Hepatocyte (in vitro differentiated cells): ENCODE measurements at regions not wholly inside any gene's neighbourhood (a gene's known extent, or its start where the extent isn't known, plus 50 kb on each side); places are given as distances from the start of the nearest gene placed in this dataset.

ENCODE experiments used
- DNase-seq: peaks from one replicate; pipeline ENCODE4 v3.0.0-alpha.2; 2016; ENCODE audit warnings: low spot score
- H2AFZ ChIP-seq: fragments of 200-600 bp; sonication (generic); 2 replicates; pipeline ENCODE4 v1.6.0; 2016; ENCODE audit warnings: antibody characterized with exemption, mild to moderate bottlenecking
- H3K27ac ChIP-seq: fragments of 200-600 bp; sonication (generic); 2 replicates; pipeline ENCODE4 v1.5.1; 2016; ENCODE audit warnings: mild to moderate bottlenecking
- H3K27me3 ChIP-seq: fragments of 200-600 bp; sonication (generic); 2 replicates; pipeline ENCODE4 v1.6.1; 2016
- H3K36me3 ChIP-seq: fragments of 200-600 bp; sonication (generic); replicated peaks from 2 replicates; pipeline ENCODE4 v1.5.1; 2016; ENCODE audit warnings: low read depth; ENCODE audit not compliant: insufficient read depth
- H3K4me1 ChIP-seq: fragments of 200-600 bp; sonication (generic); 2 replicates; pipeline ENCODE4 v1.5.1; 2016; ENCODE audit warnings: mild to moderate bottlenecking, moderate library complexity; ENCODE audit not compliant: insufficient read depth
- H3K4me2 ChIP-seq: fragments of 200-600 bp; sonication (generic); 2 replicates; pipeline ENCODE4 v1.6.0; 2016
- H3K4me3 ChIP-seq: fragments of 200-600 bp; sonication (generic); 2 replicates; pipeline ENCODE4 v1.5.1; 2016; ENCODE audit warnings: mild to moderate bottlenecking
- H3K79me2 ChIP-seq: fragments of 200-600 bp; sonication (generic); 2 replicates; pipeline ENCODE4 v1.6.0; 2017; ENCODE audit warnings: mild to moderate bottlenecking
- H3K9me2 ChIP-seq: fragments of 200-600 bp; sonication (generic); replicated peaks from 2 replicates; pipeline ENCODE4 v1.6.0; 2017; ENCODE audit warnings: mild to moderate bottlenecking; ENCODE audit not compliant: insufficient read depth
- H3K9me3 ChIP-seq: fragments of 200-600 bp; sonication (generic); 2 replicates; pipeline ENCODE4 v1.5.1; 2016; ENCODE audit warnings: low read depth, mild to moderate bottlenecking
- H4K20me1 ChIP-seq: fragments of 200-600 bp; sonication (generic); 2 replicates; pipeline ENCODE4 v1.6.0; 2016; ENCODE audit warnings: mild to moderate bottlenecking; ENCODE audit not compliant: insufficient read depth, poor library complexity, severe bottlenecking
- EZH2 ChIP-seq: fragments of 200-600 bp; sonication (generic); IDR thresholded peaks from 2 replicates; pipeline ENCODE4 v1.6.1; 2016; ENCODE audit warnings: antibody characterized with exemption, mild to moderate bottlenecking, borderline replicate concordance
- EZH2phosphoT487 ChIP-seq: fragments of 200-600 bp; sonication (generic); IDR thresholded peaks from one replicate; pipeline ENCODE4 v1.6.1; 2018; ENCODE audit warnings: antibody characterized with exemption, mild to moderate bottlenecking, low read depth, moderate library complexity; ENCODE audit not compliant: unreplicated experiment, severe bottlenecking
- WGBS: methylation state at CpG from one replicate; pipeline ENCODE4 v1.1.6; 2016; ENCODE audit warnings: low lambda C conversion rate; ENCODE audit errors: missing lambda C conversion rate; 5-methylcytosine and 5-hydroxymethylcytosine counted together
- TF ChIP-seq, protein P1 (sequence below): fragments of 200-600 bp; sonication (generic); IDR thresholded peaks from 2 replicates; pipeline ENCODE4 v1.5.1; 2016; ENCODE audit warnings: antibody characterized with exemption, mild to moderate bottlenecking; ENCODE audit not compliant: poor library complexity

DNA sequence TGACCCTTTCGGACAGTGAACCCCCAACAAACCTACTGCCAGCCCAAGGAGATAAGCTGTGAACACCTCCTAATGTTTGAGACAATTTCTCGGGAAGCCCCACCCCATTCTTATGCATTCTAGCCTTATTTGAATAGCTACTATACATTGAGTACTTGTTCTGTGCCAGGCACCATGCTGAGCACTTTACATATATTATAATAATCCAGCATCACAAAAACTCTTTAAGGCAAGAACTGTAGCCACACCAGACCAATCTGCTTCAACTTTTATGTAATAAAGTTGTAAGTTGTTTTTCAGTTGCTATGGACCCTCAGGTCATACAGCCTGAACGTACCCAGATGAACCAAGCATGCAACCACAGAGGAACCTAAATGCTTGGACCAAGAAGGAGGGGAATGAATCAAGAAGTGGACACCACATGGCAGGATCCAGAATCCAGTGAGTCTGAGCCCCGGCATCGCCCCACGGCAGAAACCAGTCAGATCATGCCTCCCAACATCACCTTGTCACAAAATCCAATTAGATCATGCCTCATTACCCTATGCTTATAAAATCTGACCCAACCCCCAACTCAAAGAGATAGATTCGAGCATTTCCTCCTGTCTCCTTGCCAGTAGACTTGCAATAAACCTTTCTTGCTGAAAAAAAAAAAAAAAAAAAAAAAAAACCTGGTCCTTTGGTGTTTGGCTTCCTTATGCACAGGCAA lies 225.0 kb downstream of the QDPR start:
- no peak overlapping the region for H3K4me3 ChIP-seq
- TF ChIP-seq EZH2 (no peak), EZH2phosphoT487 (no peak)
- TF ChIP-seq, protein P1, sequence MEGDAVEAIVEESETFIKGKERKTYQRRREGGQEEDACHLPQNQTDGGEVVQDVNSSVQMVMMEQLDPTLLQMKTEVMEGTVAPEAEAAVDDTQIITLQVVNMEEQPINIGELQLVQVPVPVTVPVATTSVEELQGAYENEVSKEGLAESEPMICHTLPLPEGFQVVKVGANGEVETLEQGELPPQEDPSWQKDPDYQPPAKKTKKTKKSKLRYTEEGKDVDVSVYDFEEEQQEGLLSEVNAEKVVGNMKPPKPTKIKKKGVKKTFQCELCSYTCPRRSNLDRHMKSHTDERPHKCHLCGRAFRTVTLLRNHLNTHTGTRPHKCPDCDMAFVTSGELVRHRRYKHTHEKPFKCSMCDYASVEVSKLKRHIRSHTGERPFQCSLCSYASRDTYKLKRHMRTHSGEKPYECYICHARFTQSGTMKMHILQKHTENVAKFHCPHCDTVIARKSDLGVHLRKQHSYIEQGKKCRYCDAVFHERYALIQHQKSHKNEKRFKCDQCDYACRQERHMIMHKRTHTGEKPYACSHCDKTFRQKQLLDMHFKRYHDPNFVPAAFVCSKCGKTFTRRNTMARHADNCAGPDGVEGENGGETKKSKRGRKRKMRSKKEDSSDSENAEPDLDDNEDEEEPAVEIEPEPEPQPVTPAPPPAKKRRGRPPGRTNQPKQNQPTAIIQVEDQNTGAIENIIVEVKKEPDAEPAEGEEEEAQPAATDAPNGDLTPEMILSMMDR: no peak
- no peaks in the 10 kb centered on the region for H3K9me2 ChIP-seq
- H3K27me3 ChIP-seq: no peaks in the 10 kb centered on the region
- no peak overlapping the region for H2AFZ ChIP-seq
- no peaks in the 10 kb centered on the region for H3K36me3 ChIP-seq
- no peaks in the 10 kb centered on the region for H3K9me3 ChIP-seq
- no peak overlapping the region for H3K27ac ChIP-seq
- H3K4me2 ChIP-seq: no peak overlapping the region
- H3K79me2 ChIP-seq: no peaks in the 10 kb centered on the region
- no peaks in the 10 kb centered on the region for H3K4me1 ChIP-seq
- H4K20me1 ChIP-seq: no peaks in the 10 kb centered on the region
- no peak for DNase-seq
- 52% methylated on average over 7 of the region's 7 CpGs for WGBS

DNA sequence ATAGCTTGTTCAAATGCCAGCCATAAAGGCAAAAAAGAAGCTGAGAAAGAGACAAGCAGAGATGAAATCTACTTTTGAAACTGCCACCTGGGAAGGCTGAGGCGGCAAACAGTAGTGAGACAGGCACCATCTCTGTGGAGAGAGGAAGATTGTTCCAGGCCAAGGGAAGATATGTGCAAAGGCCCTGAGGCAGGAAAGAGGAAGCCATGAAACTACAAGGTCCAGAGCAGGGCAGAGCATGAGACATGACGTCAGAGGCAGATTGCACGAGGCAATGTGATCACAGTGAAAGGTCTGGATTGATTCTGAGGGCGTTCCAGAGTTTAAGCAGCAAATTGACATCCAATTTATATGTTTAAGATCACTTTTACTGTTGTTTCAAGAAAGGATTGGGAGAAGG lies 226.1 kb downstream of the QDPR start:
- no peaks in the 10 kb centered on the region for H3K36me3 ChIP-seq
- no peak for DNase-seq
- no peaks in the 10 kb centered on the region for H3K4me1 ChIP-seq
- no peaks in the 10 kb centered on the region for H3K79me2 ChIP-seq
- H3K9me3 ChIP-seq: no peaks in the 10 kb centered on the region
- H2AFZ ChIP-seq: no peak overlapping the region
- TF ChIP-seq, protein P1: no peak
- TF ChIP-seq EZH2phosphoT487: no peak
- no peak for TF ChIP-seq EZH2
- no peaks in the 10 kb centered on the region for H3K27me3 ChIP-seq
- H3K9me2 ChIP-seq: no peaks in the 10 kb centered on the region
- WGBS: 88% methylated on average over 4 of the region's 4 CpGs
- H3K4me2 ChIP-seq: no peak overlapping the region
- H3K4me3 ChIP-seq: no peak overlapping the region
- no peak overlapping the region for H3K27ac ChIP-seq
- H4K20me1 ChIP-seq: no peaks in the 10 kb centered on the region

DNA sequence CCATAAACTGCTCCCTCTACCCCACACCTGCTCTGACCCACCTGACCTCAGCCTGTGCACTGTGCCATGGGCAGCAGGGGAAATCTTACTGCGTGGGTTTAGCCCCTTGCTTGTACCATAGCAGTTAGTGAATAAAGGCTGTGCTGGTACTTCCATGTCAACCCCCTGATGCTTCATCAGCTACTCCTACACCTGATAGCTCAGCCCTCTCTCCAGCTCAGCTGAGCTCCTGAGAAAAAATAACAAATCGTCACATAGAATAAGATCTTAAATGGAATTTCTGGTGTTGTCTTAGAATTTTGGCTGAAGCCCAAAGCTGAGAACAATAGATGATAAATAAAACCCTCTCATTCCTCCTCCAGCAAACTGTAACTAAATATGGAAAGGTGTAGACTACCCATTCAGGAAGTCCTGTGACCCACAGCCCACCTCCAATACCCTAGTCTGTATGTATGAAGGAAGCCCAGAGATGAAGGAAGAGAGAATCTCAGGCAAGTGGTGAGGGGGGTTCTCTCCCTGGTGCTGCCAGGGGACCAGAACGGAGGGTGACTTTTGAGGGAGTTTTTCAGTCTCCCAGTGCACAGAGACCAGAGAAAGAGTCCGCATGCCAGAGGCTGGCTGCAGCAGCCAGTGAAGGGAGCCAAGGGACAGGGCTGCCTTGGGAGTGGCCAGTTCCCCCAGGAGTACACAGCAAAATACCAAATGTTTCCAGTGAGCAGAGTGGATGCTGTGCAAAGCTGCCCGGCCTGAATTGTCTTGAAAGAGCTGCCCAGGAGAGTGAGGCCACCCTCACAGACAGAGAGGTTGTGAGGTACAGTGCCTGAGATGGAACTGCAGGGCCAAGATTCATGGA lies 227.3 kb downstream of the QDPR start:
- H4K20me1 ChIP-seq: no peaks in the 10 kb centered on the region

More for the DNA sequence above, 227.3 kb downstream of the QDPR start:
- TF ChIP-seq EZH2 (no peak), EZH2phosphoT487 (no peak)
- TF ChIP-seq, protein P1: no peak
- 90% methylated on average over 5 of the region's 5 CpGs for WGBS
- no peaks in the 10 kb centered on the region for H3K79me2 ChIP-seq
- no peaks in the 10 kb centered on the region for H3K9me3 ChIP-seq
- H3K27me3 ChIP-seq: no peaks in the 10 kb centered on the region
- no peak overlapping the region for H3K27ac ChIP-seq
- no peak overlapping the region for H2AFZ ChIP-seq
- H3K4me1 ChIP-seq: no peaks in the 10 kb centered on the region
- H3K4me2 ChIP-seq: no peak overlapping the region
- H3K9me2 ChIP-seq: no peaks in the 10 kb centered on the region
- H3K4me3 ChIP-seq: no peak overlapping the region
- no peaks in the 10 kb centered on the region for H3K36me3 ChIP-seq
- DNase-seq: no peak
